ENCODE measurements at regions not wholly inside any gene's neighbourhood (a gene's known extent, or its start where the extent isn't known, plus 50 kb on each side); places are given as distances from the start of the nearest gene placed in this dataset.
"Not testable (repeated sequence)": the region's sequence is repeated elsewhere in the genome, so short reads cannot be mapped to it uniquely, and the experiment has no call there.

DNA sequence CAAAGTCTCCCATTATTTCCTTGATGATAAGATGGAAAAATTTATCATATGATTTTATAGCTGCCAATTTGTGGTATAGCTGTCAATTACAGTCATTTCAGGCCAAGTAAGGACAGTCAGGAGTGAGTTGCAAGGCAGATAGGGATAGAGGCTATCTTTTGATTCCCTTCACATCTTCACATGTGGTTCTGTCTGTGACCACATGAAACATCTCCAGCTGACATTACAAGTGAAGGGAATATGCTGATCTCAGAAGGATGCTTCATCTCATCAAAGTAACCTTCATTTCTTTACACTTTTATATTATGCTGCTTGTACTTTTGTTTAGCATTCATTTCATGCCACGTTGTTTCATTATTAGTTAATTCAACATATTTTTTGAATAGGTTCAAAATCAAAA, 136.9 kb upstream of the CFAP20DC start:
- no peaks in the 10 kb centered on the region for H3K4me1 ChIP-seq (ENCODE audit: control insufficient read depth in 1 of 2, low read depth in 2 of 2)
- DNase-seq (ENCODE audit: low spot score), result no peak
- no peak overlapping the region for H3K4me3 ChIP-seq
- TF ChIP-seq, protein P1, sequence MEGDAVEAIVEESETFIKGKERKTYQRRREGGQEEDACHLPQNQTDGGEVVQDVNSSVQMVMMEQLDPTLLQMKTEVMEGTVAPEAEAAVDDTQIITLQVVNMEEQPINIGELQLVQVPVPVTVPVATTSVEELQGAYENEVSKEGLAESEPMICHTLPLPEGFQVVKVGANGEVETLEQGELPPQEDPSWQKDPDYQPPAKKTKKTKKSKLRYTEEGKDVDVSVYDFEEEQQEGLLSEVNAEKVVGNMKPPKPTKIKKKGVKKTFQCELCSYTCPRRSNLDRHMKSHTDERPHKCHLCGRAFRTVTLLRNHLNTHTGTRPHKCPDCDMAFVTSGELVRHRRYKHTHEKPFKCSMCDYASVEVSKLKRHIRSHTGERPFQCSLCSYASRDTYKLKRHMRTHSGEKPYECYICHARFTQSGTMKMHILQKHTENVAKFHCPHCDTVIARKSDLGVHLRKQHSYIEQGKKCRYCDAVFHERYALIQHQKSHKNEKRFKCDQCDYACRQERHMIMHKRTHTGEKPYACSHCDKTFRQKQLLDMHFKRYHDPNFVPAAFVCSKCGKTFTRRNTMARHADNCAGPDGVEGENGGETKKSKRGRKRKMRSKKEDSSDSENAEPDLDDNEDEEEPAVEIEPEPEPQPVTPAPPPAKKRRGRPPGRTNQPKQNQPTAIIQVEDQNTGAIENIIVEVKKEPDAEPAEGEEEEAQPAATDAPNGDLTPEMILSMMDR (IDR thresholded peaks at IDR 0.05), result no peak
- no peaks in the 10 kb centered on the region for H3K27me3 ChIP-seq (replicated peaks; ENCODE audit: insufficient read depth)
- no peak overlapping the region for H3K27ac ChIP-seq
- H3K36me3 ChIP-seq, result no peaks in the 10 kb centered on the region
- ATAC-seq (ENCODE audit: insufficient number of reproducible peaks, low FRiP score, low read depth), result no peak
- no peaks in the 10 kb centered on the region for H3K9me3 ChIP-seq

DNA sequence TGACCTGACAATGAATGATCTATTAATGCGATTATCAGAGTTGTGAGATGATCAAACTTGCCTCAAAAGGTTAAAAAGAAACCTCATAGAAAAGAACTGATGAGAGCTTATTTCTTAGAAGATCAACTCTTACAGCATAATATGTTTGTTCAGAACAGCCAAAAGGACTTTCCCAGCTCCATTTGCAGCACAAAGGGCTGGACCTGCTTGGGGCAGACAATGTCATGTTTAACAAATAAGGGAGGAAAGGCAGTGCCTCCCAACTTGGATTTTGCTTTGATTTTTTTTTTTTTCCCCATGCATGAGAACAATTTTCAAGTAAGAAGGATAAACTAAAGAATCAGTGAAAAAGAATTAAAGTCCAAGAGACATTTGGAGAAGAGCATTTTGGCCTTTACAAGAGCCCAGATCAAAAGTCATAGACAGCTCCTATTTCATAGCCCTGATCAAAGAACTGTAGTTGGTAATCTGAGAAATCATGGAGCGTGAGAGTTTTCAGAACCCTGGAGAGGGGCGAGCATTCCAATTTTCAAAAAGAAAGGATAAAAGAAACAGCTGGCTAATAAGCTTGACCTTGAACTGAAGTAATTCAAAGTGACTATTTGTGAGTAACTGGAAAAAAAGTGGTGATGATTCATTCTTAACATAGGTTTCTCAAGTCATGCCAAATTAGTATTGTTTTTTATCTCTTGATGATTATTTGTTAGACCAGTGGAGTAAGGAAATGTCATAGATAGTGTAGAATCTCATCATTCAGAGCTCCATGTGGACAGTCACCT, 136.0 kb upstream of the CFAP20DC start:
- H3K4me3 ChIP-seq, result no peak overlapping the region
- no peaks in the 10 kb centered on the region for H3K4me1 ChIP-seq (ENCODE audit: control insufficient read depth in 1 of 2, low read depth in 2 of 2)
- H3K27ac ChIP-seq, result no peak overlapping the region
- ATAC-seq (ENCODE audit: insufficient number of reproducible peaks, low FRiP score, low read depth) (no peak), DNase-seq (ENCODE audit: low spot score) (no peak)
- TF ChIP-seq, protein P1 (IDR thresholded peaks at IDR 0.05), result no peak
- no peaks in the 10 kb centered on the region for H3K36me3 ChIP-seq
- H3K9me3 ChIP-seq, result no peaks in the 10 kb centered on the region
- no peaks in the 10 kb centered on the region for H3K27me3 ChIP-seq (replicated peaks; ENCODE audit: insufficient read depth)

DNA sequence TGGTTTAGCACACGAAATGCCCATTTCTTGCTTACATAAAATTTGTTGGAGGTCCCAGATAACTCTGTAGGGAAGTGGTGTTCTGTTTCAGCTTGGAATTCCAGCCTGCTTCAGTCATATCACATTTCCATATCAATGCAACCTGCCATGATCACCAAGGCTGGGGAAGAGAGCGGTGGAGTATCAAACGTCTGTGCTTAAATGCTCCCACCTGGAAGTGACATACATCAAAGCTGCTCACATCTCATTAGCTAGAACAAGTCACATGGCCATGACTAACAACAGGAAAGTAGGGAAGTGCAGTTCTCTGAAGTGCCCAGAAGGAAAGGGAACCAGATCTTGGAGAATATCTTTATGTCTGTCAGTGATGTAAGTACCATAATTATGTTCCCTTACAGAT, 130.2 kb upstream of the CFAP20DC start:
- no peak for DNase-seq (ENCODE audit: low spot score)
- TF ChIP-seq, protein P1 (IDR thresholded peaks at IDR 0.05), result no peak
- no peak overlapping the region for H3K27ac ChIP-seq
- no peak for ATAC-seq (ENCODE audit: insufficient number of reproducible peaks, low FRiP score, low read depth)
- no peaks in the 10 kb centered on the region for H3K27me3 ChIP-seq (replicated peaks; ENCODE audit: insufficient read depth)
- H3K9me3 ChIP-seq, result no peaks in the 10 kb centered on the region
- no peaks in the 10 kb centered on the region for H3K4me1 ChIP-seq (ENCODE audit: control insufficient read depth in 1 of 2, low read depth in 2 of 2)
- no peak overlapping the region for H3K4me3 ChIP-seq
- H3K36me3 ChIP-seq, result no peaks in the 10 kb centered on the region

DNA sequence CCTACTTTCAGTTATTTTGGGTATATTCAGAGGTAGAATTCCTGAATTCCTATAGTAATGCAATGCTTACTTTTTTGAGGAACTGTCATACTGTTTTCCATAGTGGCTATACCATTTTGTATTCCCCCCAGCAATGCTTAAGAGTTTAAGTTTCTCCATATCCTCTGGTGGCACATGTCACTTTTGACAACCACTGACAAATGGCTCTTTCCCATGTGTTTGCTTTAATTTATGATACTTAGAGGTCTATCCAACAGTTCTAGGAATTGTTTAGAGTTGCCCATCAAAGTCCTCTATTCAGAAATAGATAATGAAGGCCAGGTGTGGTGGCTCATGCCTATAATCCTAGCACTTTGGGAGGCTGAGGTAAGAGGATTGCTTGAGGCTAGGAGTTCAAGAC, 128.9 kb upstream of the CFAP20DC start:
- H3K27ac ChIP-seq, result no peak overlapping the region
- TF ChIP-seq, protein P1 (IDR thresholded peaks at IDR 0.05), result no peak

DNA sequence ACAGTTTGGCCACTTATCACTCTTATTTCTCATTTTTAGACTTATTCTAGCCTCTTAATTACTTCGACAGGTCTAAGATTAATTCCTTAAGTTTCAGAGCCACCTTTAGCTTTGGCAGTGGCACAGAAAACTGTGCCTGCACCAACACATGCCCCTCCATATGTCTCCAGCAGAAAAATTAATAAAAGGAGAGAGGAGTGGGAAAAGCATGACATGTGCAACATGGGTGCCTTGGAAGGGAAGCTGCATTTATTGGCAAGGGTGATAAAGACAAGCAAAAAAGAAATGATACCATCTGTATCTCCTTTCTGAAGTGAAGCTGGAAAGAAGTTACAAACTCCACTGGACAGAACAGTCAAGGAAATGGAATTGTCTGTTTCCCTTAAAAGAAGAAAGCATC, 121.7 kb upstream of the CFAP20DC start:
- no peak overlapping the region for H3K4me3 ChIP-seq
- H3K27ac ChIP-seq, result no peak overlapping the region
- ATAC-seq (ENCODE audit: insufficient number of reproducible peaks, low FRiP score, low read depth) (no peak), DNase-seq (ENCODE audit: low spot score) (no peak)
- no peaks in the 10 kb centered on the region for H3K27me3 ChIP-seq (replicated peaks; ENCODE audit: insufficient read depth)
- TF ChIP-seq, protein P1 (IDR thresholded peaks at IDR 0.05), result no peak
- no peaks in the 10 kb centered on the region for H3K9me3 ChIP-seq
- H3K36me3 ChIP-seq, result no peaks in the 10 kb centered on the region
- no peaks in the 10 kb centered on the region for H3K4me1 ChIP-seq (ENCODE audit: control insufficient read depth in 1 of 2, low read depth in 2 of 2)

More for the DNA sequence above, 128.9 kb upstream of the CFAP20DC start:
- Histone ChIP-seq H3K36me3 (no peaks in the 10 kb centered on the region), H3K27me3 (replicated peaks; ENCODE audit: insufficient read depth) (no peaks in the 10 kb centered on the region), H3K4me3 (no peak overlapping the region), H3K4me1 (ENCODE audit: control insufficient read depth in 1 of 2, low read depth in 2 of 2) (no peaks in the 10 kb centered on the region), H3K9me3 (no peaks in the 10 kb centered on the region)
- ATAC-seq (ENCODE audit: insufficient number of reproducible peaks, low FRiP score, low read depth), result no peak
- no peak for DNase-seq (ENCODE audit: low spot score)

DNA sequence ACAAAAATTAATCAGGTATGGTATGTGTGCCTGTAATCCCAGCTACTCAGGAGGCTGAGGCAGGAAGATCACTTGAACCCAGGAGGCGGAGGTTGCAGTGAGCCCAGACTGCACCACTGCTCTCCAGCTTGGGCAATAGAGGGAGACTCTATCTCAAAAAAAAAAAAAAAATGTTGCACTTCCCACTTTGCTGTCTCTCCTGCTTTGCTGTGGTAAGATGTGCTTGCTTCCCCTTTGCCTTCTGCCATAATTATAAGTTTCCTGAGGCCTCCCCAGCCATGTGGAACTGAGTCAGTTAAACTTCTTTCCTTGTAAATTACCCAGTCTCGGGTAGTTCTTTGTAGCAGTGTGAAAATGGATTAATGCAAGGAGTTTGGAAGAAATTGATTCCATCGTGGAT, 120.3 kb upstream of the CFAP20DC start:
- H3K9me3 ChIP-seq; ATAC-seq (ENCODE audit: insufficient number of reproducible peaks, low FRiP score, low read depth); H3K27ac ChIP-seq; H3K4me3 ChIP-seq; DNase-seq (ENCODE audit: low spot score); H3K27me3 ChIP-seq (replicated peaks; ENCODE audit: insufficient read depth); H3K4me1 ChIP-seq (ENCODE audit: control insufficient read depth in 1 of 2, low read depth in 2 of 2); H3K36me3 ChIP-seq: not testable (repeated sequence)
